Kidney glomerular epithelial cell (primary cell): ENCODE measurements at regions not wholly inside any gene's neighbourhood (a gene's known extent, or its start where the extent isn't known, plus 50 kb on each side); places are given as distances from the start of the nearest gene placed in this dataset.

Experiments used
- DNase-seq: peaks from one replicate; lab custom pipeline; 2025; lab: John Stamatoyannopoulos, UW

- DNase-seq: no peak
These were observed 452.9 kb downstream of the GRXCR1 start for GRCh38 chr4:43345323-43345925.

GRCh38 chr4:43348591-43348990 is 456.1 kb downstream of the GRXCR1 start:
- DNase-seq: no peak

- DNase-seq: no peak
These were observed 459.7 kb downstream of the GRXCR1 start for GRCh38 chr4:43351970-43352806.

GRCh38 chr4:43352859-43353258 is 460.3 kb downstream of the GRXCR1 start:
- no peak for DNase-seq

- DNase-seq: no peak
These were observed 461.0 kb downstream of the GRXCR1 start for GRCh38 chr4:43353552-43353951.

GRCh38 chr4:43356786-43357185 is 464.3 kb downstream of the GRXCR1 start:
- no peak for DNase-seq

GRCh38 chr4:43357252-43357974 is 464.9 kb downstream of the GRXCR1 start:
- DNase-seq: no peak

GRCh38 chr4:43360296-43360695 is 467.8 kb downstream of the GRXCR1 start:
- DNase-seq: no peak

GRCh38 chr4:43362875-43363636 is 470.5 kb downstream of the GRXCR1 start:
- DNase-seq: no peak

- no peak for DNase-seq
These were observed 476.6 kb downstream of the GRXCR1 start for GRCh38 chr4:43369036-43369594.

- DNase-seq: no peak
These were observed 480.7 kb downstream of the GRXCR1 start for GRCh38 chr4:43373201-43373600.

GRCh38 chr4:43374216-43374751 is 481.8 kb downstream of the GRXCR1 start:
- no peak for DNase-seq

- no peak for DNase-seq
These were observed 486.5 kb downstream of the GRXCR1 start for GRCh38 chr4:43379016-43379415.

- DNase-seq: no peak
These were observed 487.6 kb downstream of the GRXCR1 start for GRCh38 chr4:43380093-43380492.

GRCh38 chr4:43391069-43391468 is 498.6 kb downstream of the GRXCR1 start:
- no peak for DNase-seq

- DNase-seq: no peak
These were observed 502.5 kb downstream of the GRXCR1 start for GRCh38 chr4:43394976-43395375.

GRCh38 chr4:43399726-43400125 is 507.2 kb downstream of the GRXCR1 start:
- DNase-seq: no peak

- DNase-seq: no peak
These were observed 509.9 kb downstream of the GRXCR1 start for GRCh38 chr4:43402393-43402792.

GRCh38 chr4:43410636-43411035 is 518.1 kb downstream of the GRXCR1 start:
- DNase-seq: no peak

GRCh38 chr4:43411226-43411625 is 518.7 kb downstream of the GRXCR1 start:
- no peak for DNase-seq

GRCh38 chr4:43423276-43423675 is 530.8 kb downstream of the GRXCR1 start:
- DNase-seq: no peak

GRCh38 chr4:43425206-43425605 is 532.7 kb downstream of the GRXCR1 start:
- no peak for DNase-seq
